ENCODE measurements at regions not wholly inside any gene's neighbourhood (a gene's known extent, or its start where the extent isn't known, plus 50 kb on each side); places are given as distances from the start of the nearest gene placed in this dataset.

GRCh38 chr5:98639274-98639673, 134.2 kb upstream of the RGMB start:
- Histone ChIP-seq H3K23ac (ENCODE audit: low read depth, low read length) (no peak overlapping the region), H3K4me2 (ENCODE audit: low read depth, low read length) (no peak overlapping the region), H2AFZ (replicated peaks; ENCODE audit: low read length, poor library complexity) (no peak overlapping the region), H3K9me3 (ENCODE audit: control insufficient read depth, insufficient read depth, low read length) (no peaks in the 10 kb centered on the region), H3K4ac (ENCODE audit: low read depth, low read length) (no peak overlapping the region), H2BK20ac (ENCODE audit: low read depth, low read length) (no peak overlapping the region), H2AK5ac (ENCODE audit: low read depth, low read length) (no peak overlapping the region), H4K91ac (ENCODE audit: insufficient read depth, low read depth, low read length) (peak overlapping the region; percentile 47), H3K4me1 (ENCODE audit: control insufficient read depth, insufficient read depth, low read length) (peaks cover 11% of the 10 kb centered on the region), H3K79me1 (ENCODE audit: low read depth in 1 of 2, low read length in 2 of 2) (no peaks in the 10 kb centered on the region), H2AK9ac (replicated peaks; ENCODE audit: low read depth, low read length, poor library complexity) (no peak overlapping the region), H3K14ac (replicated peaks; ENCODE audit: low read depth, low read length) (no peak overlapping the region), H3K9ac (ENCODE audit: low read depth, low read length) (no peak overlapping the region), H3K27me3 (ENCODE audit: control insufficient read depth, insufficient read depth, low read length) (no peaks in the 10 kb centered on the region), H3K56ac (ENCODE audit: extremely low read depth, insufficient read depth, low read length) (no peak overlapping the region), H4K8ac (ENCODE audit: low read depth in 2 of 2, low read length in 2 of 2) (no peak overlapping the region), H3K27ac (ENCODE audit: insufficient read depth, low read length) (no peak overlapping the region), H2BK120ac (ENCODE audit: low read depth, low read length) (no peak overlapping the region), H3K36me3 (ENCODE audit: control insufficient read depth, insufficient read depth, low read length) (no peaks in the 10 kb centered on the region), H4K5ac (ENCODE audit: low read depth, low read length) (no peak overlapping the region), H3K9me1 (ENCODE audit: insufficient read depth, low read length) (no peaks in the 10 kb centered on the region), H2BK15ac (ENCODE audit: low read depth, low read length) (no peak overlapping the region), H3K4me3 (ENCODE audit: insufficient read depth, low read depth, low read length) (no peak overlapping the region), H2BK5ac (ENCODE audit: low read depth, low read length, poor library complexity, severe bottlenecking) (peak overlapping the region; percentile 13), H4K20me1 (ENCODE audit: insufficient read depth, low read length) (no peaks in the 10 kb centered on the region), H3K18ac (ENCODE audit: low read depth, low read length) (peak overlapping the region; percentile 46; the same call in 1 of the 2 replicates)
- WGBS, 2 experiments (ENCODE audit: extremely low coverage in 2 of 2, insufficient read length in 1 of 2): no CpG with 5 or more reads among the region's 2 CpGs
- ATAC-seq (ENCODE audit: low read depth) (no peak), DNase-seq (no peak)
- intact Hi-C loops (cut with micrococcal nuclease) (loop anchor here (10.0 kb wide), 1 partner anchor 126 kb away; no protein-coding TSS in a partner anchor), dilution Hi-C loops (cut with HindIII; ENCODE audit: low sequenced_read_pairs, unreplicated experiment) (no loop called here), in situ Hi-C loops (cut with MboI; ENCODE audit: low sequenced_read_pairs) (no loop called here)
- TF ChIP-seq CHD1 (IDR thresholded peaks at IDR 0.05; ENCODE audit: low read depth, low read length) (no peak), NFE2L2 (IDR thresholded peaks at IDR 0.05; ENCODE audit: low read depth, low read length) (no peak), RFX5 (IDR thresholded peaks at IDR 0.05; ENCODE audit: low read depth, low read length) (no peak), ELK1 (IDR thresholded peaks at IDR 0.05; ENCODE audit: borderline replicate concordance, low read depth, low read length) (no peak), SMC3 (IDR thresholded peaks at IDR 0.05; ENCODE audit: low read depth, low read length) (no peak), MAZ (IDR thresholded peaks at IDR 0.05; ENCODE audit: borderline replicate concordance, low read depth, low read length) (no peak), RCOR1 (IDR thresholded peaks at IDR 0.05; ENCODE audit: insufficient replicate concordance, low read length) (no peak), USF2 (IDR thresholded peaks at IDR 0.05; ENCODE audit: low read depth, low read length) (no peak), CTCF (conservative IDR thresholded peaks at IDR 0.05; ENCODE audit: low read depth, low read length) (no peak), BHLHE40 (IDR thresholded peaks at IDR 0.05; ENCODE audit: low read depth, low read length) (no peak), FOS (IDR thresholded peaks at IDR 0.05; ENCODE audit: low read depth, low read length) (no peak), CEBPB (IDR thresholded peaks at IDR 0.05; ENCODE audit: low read depth, low read length) (no peak), MXI1 (IDR thresholded peaks at IDR 0.05; ENCODE audit: borderline replicate concordance, low read depth, low read length) (no peak), RAD21 (IDR thresholded peaks at IDR 0.05; ENCODE audit: low read length) (no peak), POLR2A (IDR thresholded peaks at IDR 0.05; ENCODE audit: low read depth, low read length) (no peak), MAFK (IDR thresholded peaks at IDR 0.05; ENCODE audit: low read depth, low read length) (no peak)
- ChIA-PET POLR2A (ENCODE audit: unreplicated experiment) (no interaction called here), CTCF (interaction anchor here (0.5 kb wide), 1 partner anchor 21 kb away, joined by 3 read pairs; no protein-coding TSS in a partner anchor)
- no TSS peak for BruUV-seq (replicated peaks)
